ENCODE measurements at regions not wholly inside any gene's neighbourhood (a gene's known extent, or its start where the extent isn't known, plus 50 kb on each side); places are given as distances from the start of the nearest gene placed in this dataset.

GRCh38 chr1:112093372-112093694 is 103.9 kb upstream of the KCND3 start:
- TF ChIP-seq SCRT2 (tag by site-specific recombination; IDR thresholded peaks at IDR 0.05) (no peak), ZNF549 (tag by site-specific recombination; IDR thresholded peaks at IDR 0.05) (no peak), RBAK (tag by site-specific recombination; IDR thresholded peaks at IDR 0.05) (no peak), ZNF274 (IDR thresholded peaks at IDR 0.05; ENCODE audit: low read length) (no peak), ZNF274 (tag by site-specific recombination; IDR thresholded peaks at IDR 0.05; ENCODE audit: borderline replicate concordance) (no peak), ZNF488 (tag by site-specific recombination; IDR thresholded peaks at IDR 0.05) (no peak), ZIC2 (tag by site-specific recombination; IDR thresholded peaks at IDR 0.05) (no peak), ZNF629 (tag by site-specific recombination; IDR thresholded peaks at IDR 0.05) (no peak), KLF16 (tag by site-specific recombination; IDR thresholded peaks at IDR 0.05) (no peak), ZSCAN23 (tag by site-specific recombination; IDR thresholded peaks at IDR 0.05) (no peak), ZNF248 (tag by site-specific recombination; IDR thresholded peaks at IDR 0.05) (no peak), ZNF558 (tag by site-specific recombination; IDR thresholded peaks at IDR 0.05) (no peak), ZNF530 (tag by site-specific recombination; IDR thresholded peaks at IDR 0.05; ENCODE audit: low read depth) (no peak), ZNF26 (tag by site-specific recombination; IDR thresholded peaks at IDR 0.05) (no peak), BCL11B (tag by site-specific recombination; IDR thresholded peaks at IDR 0.05; ENCODE audit: low read depth) (no peak), ZBTB44 (tag by site-specific recombination; IDR thresholded peaks at IDR 0.05) (no peak), ZNF10 (tag by site-specific recombination; IDR thresholded peaks at IDR 0.05) (no peak), ZNF398 (tag by site-specific recombination; IDR thresholded peaks at IDR 0.05) (no peak), ZNF830 (tag by site-specific recombination; IDR thresholded peaks at IDR 0.05; ENCODE audit: low read depth) (no peak)
- Histone ChIP-seq H3K27ac (ENCODE audit: extremely low read depth, low read depth, low read length) (no peak overlapping the region), H3K4me1 (ENCODE audit: control insufficient read depth, insufficient read depth, low read length) (no peaks in the 10 kb centered on the region), H3K4me3 (ENCODE audit: low read depth, low read length) (no peak overlapping the region), H3K9me3 (ENCODE audit: control insufficient read depth, insufficient read depth, low read depth, low read length) (no peaks in the 10 kb centered on the region), H3K36me3 (ENCODE audit: control insufficient read depth in 2 of 2, insufficient read depth in 1 of 2, low read length in 2 of 2) (no peaks in the 10 kb centered on the region)
- ChIA-PET CTCF (no interaction called here), POLR2A (no interaction called here)

- Histone ChIP-seq H3K36me3 (ENCODE audit: control insufficient read depth in 2 of 2, insufficient read depth in 1 of 2, low read length in 2 of 2) (no peaks in the 10 kb centered on the region), H3K27ac (ENCODE audit: extremely low read depth, low read depth, low read length) (no peak overlapping the region), H3K9me3 (ENCODE audit: control insufficient read depth, insufficient read depth, low read depth, low read length) (no peaks in the 10 kb centered on the region), H3K4me3 (ENCODE audit: low read depth, low read length) (no peak overlapping the region), H3K4me1 (ENCODE audit: control insufficient read depth, insufficient read depth, low read length) (no peaks in the 10 kb centered on the region)
- POLR2A ChIA-PET: no interaction called here
- CTCF ChIA-PET: no interaction called here
- TF ChIP-seq ZNF132 (tag by site-specific recombination; IDR thresholded peaks at IDR 0.05; ENCODE audit: borderline replicate concordance) (no peak), ZSCAN4 (tag by site-specific recombination; IDR thresholded peaks at IDR 0.05) (no peak), TRIM28 (IDR thresholded peaks at IDR 0.05; ENCODE audit: borderline replicate concordance, low read length) (no peak), HOXA7 (CRISPR knock-in tag; IDR thresholded peaks at IDR 0.05; ENCODE audit: borderline replicate concordance) (no peak), EGR2 (tag by site-specific recombination; IDR thresholded peaks at IDR 0.05; ENCODE audit: low read depth) (no peak), ZNF664 (tag by site-specific recombination; IDR thresholded peaks at IDR 0.05) (no peak), KLF16 (tag by site-specific recombination; IDR thresholded peaks at IDR 0.05) (no peak), ZNF549 (tag by site-specific recombination; IDR thresholded peaks at IDR 0.05) (no peak), ZBTB20 (tag by site-specific recombination; IDR thresholded peaks at IDR 0.05) (no peak)
These were observed 110.5 kb upstream of the KCND3 start for GRCh38 chr1:112099979-112100378.

All from HEK293 (cell line).